ENCODE measurements at regions not wholly inside any gene's neighbourhood (a gene's known extent, or its start where the extent isn't known, plus 50 kb on each side); places are given as distances from the start of the nearest gene placed in this dataset.
A peak's percentile ranks its signal among the peaks of the same experiment; 100 is the strongest.

GRCh38 chrX:40154853-40155588 is 57.3 kb upstream of the BCOR start (continued):
- TF ChIP-seq ZSCAN20 (CRISPR knock-in tag; IDR thresholded peaks at IDR 0.05; ENCODE audit: borderline replicate concordance) (no peak), ATF2 (CRISPR knock-in tag; IDR thresholded peaks at IDR 0.05) (no peak), ZNF75D (CRISPR knock-in tag; IDR thresholded peaks at IDR 0.05; ENCODE audit: borderline replicate concordance) (no peak), PAX8 (CRISPR knock-in tag; IDR thresholded peaks at IDR 0.05; ENCODE audit: borderline replicate concordance) (no peak), E2F2 (CRISPR knock-in tag; IDR thresholded peaks at IDR 0.05; ENCODE audit: borderline replicate concordance) (no peak), DRAP1 (CRISPR knock-in tag; IDR thresholded peaks at IDR 0.05) (no peak), SAP130 (CRISPR knock-in tag; IDR thresholded peaks at IDR 0.05; ENCODE audit: low read depth) (peak; percentile 59), KDM3A (CRISPR knock-in tag; IDR thresholded peaks at IDR 0.05; ENCODE audit: low read depth) (0 out of 2 replicates have a peak, but pooled peaks have one; percentile 24), SALL1 (CRISPR knock-in tag; IDR thresholded peaks at IDR 0.05) (peak; percentile 39), HMGXB4 (CRISPR knock-in tag; IDR thresholded peaks at IDR 0.05; ENCODE audit: borderline replicate concordance in 1 of 2, low read depth in 1 of 2) (0 out of 4 replicates have a peak, but pooled peaks of 1 of the 2 experiments have one; percentile 2), NFKB2 (CRISPR knock-in tag; IDR thresholded peaks at IDR 0.05; ENCODE audit: borderline replicate concordance) (no peak), NR2C2 (CRISPR knock-in tag; IDR thresholded peaks at IDR 0.05; ENCODE audit: borderline replicate concordance) (no peak), ZEB1 (IDR thresholded peaks at IDR 0.05; ENCODE audit: insufficient replicate concordance, low read depth) (no peak), KDM2A (CRISPR knock-in tag; IDR thresholded peaks at IDR 0.05; ENCODE audit: borderline replicate concordance, low read depth) (0 out of 2 replicates have a peak, but pooled peaks have one; percentile 11), PHF21A (CRISPR knock-in tag; IDR thresholded peaks at IDR 0.05) (no peak), CCDC6 (CRISPR knock-in tag; IDR thresholded peaks at IDR 0.05) (0 out of 2 replicates have a peak, but pooled peaks have one; percentile 24), ZBTB33 (CRISPR knock-in tag; IDR thresholded peaks at IDR 0.05) (no peak), ZNF780A (CRISPR knock-in tag; IDR thresholded peaks at IDR 0.05) (no peak)

Data from HepG2 (cell line).